GM23248 (cell line): ENCODE measurements at regions not wholly inside any gene's neighbourhood (a gene's known extent, or its start where the extent isn't known, plus 50 kb on each side); places are given as distances from the start of the nearest gene placed in this dataset.

Experiments
- EZH2 ChIP-seq: fragments of 200-600 bp; sonication (generic); IDR thresholded peaks from 2 replicates; pipeline ENCODE4 v1.6.1; 2018; ENCODE audit warnings: antibody characterized with exemption, mild to moderate bottlenecking; ENCODE audit not compliant: insufficient read depth, poor library complexity, severe bottlenecking
- EZH2phosphoT487 ChIP-seq: fragments of 200-600 bp; sonication (generic); IDR thresholded peaks from 2 replicates; pipeline ENCODE4 v1.6.1; 2018; ENCODE audit warnings: antibody characterized with exemption, moderate library complexity, mild to moderate bottlenecking, low read depth; ENCODE audit not compliant: insufficient read depth

- TF ChIP-seq EZH2 (no peak), EZH2phosphoT487 (no peak)
Measured at GRCh38 chr10:36023939-36024338, 381.8 kb upstream of the FZD8 start.
